HCT116 (cell line): ENCODE measurements at regions not wholly inside any gene's neighbourhood (a gene's known extent, or its start where the extent isn't known, plus 50 kb on each side); places are given as distances from the start of the nearest gene placed in this dataset.

Experiments
- ATAC-seq: fragments of 200-7000 bp; cut with Tn5 transposase; 2 replicates; pipeline ENCODE4 v1.9.1; 2020; ENCODE audit warnings: mild to moderate bottlenecking, moderate library complexity
- BruUV-seq: library from RNA; stranded (reverse); fragments of 400-500 nt; replicated peaks from 2 replicates; lab custom pipeline; 2021; lab: Mats Ljungman, UMichigan
- CTCF ChIA-PET: fragments of 300-600 bp; sonication (Branson Sonifier 250); formaldehyde crosslinking; loops from one replicate; lab custom pipeline; 2021; ENCODE audit warnings: antibody characterized with exemption; lab: Charles Lee
- POLR2A ChIA-PET: fragments of 300-600, 350-600 bp; sonication (Branson Sonifier 250); formaldehyde crosslinking; loops from one replicate; lab custom pipeline; 2021; ENCODE audit warnings: antibody characterized with exemption; lab: Charles Lee
- RAD21 ChIA-PET, 2 experiments: fragments of 300-600 bp; sonication (Branson Sonifier 250); formaldehyde crosslinking; loops; one replicate each; lab custom pipeline; 2023; ENCODE audit warnings: low total read pairs in 2 of 2; ENCODE audit not compliant: uncharacterized antibody in 2 of 2, unreplicated experiment in 2 of 2, low non-redundant PET in 1 of 2; lab: Charles Lee
- DNase-seq: peaks from one replicate; pipeline ENCODE4 v3.0.0-alpha.2; 2010; ENCODE audit warnings: low read depth, low spot score
- H2AFZ ChIP-seq: fragments of 200-600 bp; shearing (Covaris generic), sonication (generic); 2 replicates; pipeline ENCODE4 v1.6.1; 2017; ENCODE audit warnings: low read depth, mixed run types, mixed read lengths, antibody characterized with exemption, low read length; ENCODE audit not compliant: poor library complexity, severe bottlenecking
- H3K27ac ChIP-seq: 2 replicates; pipeline ENCODE4 v1.5.1; 2012; ENCODE audit warnings: low read depth, low read length
- H3K27me3 ChIP-seq: fragments of 200-600 bp; sonication (generic); 2 replicates; pipeline ENCODE4 v1.6.1; 2016; ENCODE audit warnings: mixed run types, low read length, mixed read lengths; ENCODE audit not compliant: insufficient read depth
- H3K36me3 ChIP-seq, 2 experiments: fragments of 200-500 bp in 1 of 2; fragments of 200-600 bp in 1 of 2; sonication (Bioruptor generic) in 1 of 2; sonication (generic) in 1 of 2; 2 replicates each; pipeline versions ENCODE4 v1.5.1 to v1.6.1; 2014 to 2016; ENCODE audit warnings: low read length in 2 of 2, inconsistent platforms in 1 of 2, mixed read lengths in 1 of 2, mixed run types in 1 of 2; ENCODE audit not compliant: insufficient read depth in 2 of 2, control insufficient read depth in 1 of 2
- H3K4me1 ChIP-seq, 2 experiments: fragments of 200-600 bp in 1 of 2; sonication (generic) in 1 of 2; 2 replicates each; pipeline versions ENCODE4 v1.5.1 to v1.6.1; 2012 to 2017; ENCODE audit warnings: low read length in 2 of 2, inconsistent platforms in 1 of 2, mild to moderate bottlenecking in 1 of 2, mixed read lengths in 1 of 2, mixed run types in 1 of 2, moderate library complexity in 1 of 2; ENCODE audit not compliant: insufficient read depth in 2 of 2, control insufficient read depth in 1 of 2
- H3K4me2 ChIP-seq: fragments of 200-600 bp; sonication (generic); 2 replicates; pipeline ENCODE4 v1.6.1; 2017; ENCODE audit warnings: mixed run types, low read length, mixed read lengths
- H3K4me3 ChIP-seq, 2 experiments: fragments of 200-600 bp in 1 of 2; sonication (generic) in 1 of 2; replicated peaks in 1 of 2; 2 replicates each; pipeline ENCODE4 v1.5.1; 2011 to 2016; ENCODE audit warnings: low read length in 2 of 2, control low read depth in 1 of 2, low read depth in 1 of 2, mild to moderate bottlenecking in 1 of 2, mixed read lengths in 1 of 2, mixed run types in 1 of 2
- H3K79me2 ChIP-seq: fragments of 200-600 bp; sonication (generic); 2 replicates; pipeline ENCODE4 v1.6.1; 2017; ENCODE audit warnings: mild to moderate bottlenecking, mixed run types, low read length, moderate library complexity, mixed read lengths; ENCODE audit not compliant: insufficient read depth
- H3K9ac ChIP-seq: fragments of 200-600 bp; sonication (generic); 2 replicates; pipeline ENCODE4 v1.6.1; 2016; ENCODE audit warnings: low read length, mixed read lengths
- H3K9me2 ChIP-seq: fragments of 200-600 bp; sonication (generic), shearing (Covaris generic); 2 replicates; pipeline ENCODE4 v1.6.1; 2017; ENCODE audit warnings: mixed run types, mild to moderate bottlenecking, moderate library complexity; ENCODE audit not compliant: insufficient read depth
- H3K9me3 ChIP-seq, 2 experiments: fragments of 200-500 bp in 1 of 2; fragments of 200-600 bp in 1 of 2; sonication (Bioruptor generic) in 1 of 2; sonication (generic) in 1 of 2; 2 replicates each; pipeline ENCODE4 v1.6.1; 2014 to 2017; ENCODE audit warnings: low read length in 2 of 2, mixed read lengths in 2 of 2, inconsistent platforms in 1 of 2, low read depth in 1 of 2, mild to moderate bottlenecking in 1 of 2, mixed run types in 1 of 2, moderate library complexity in 1 of 2; ENCODE audit not compliant: control insufficient read depth in 1 of 2, insufficient read depth in 1 of 2
- H4K20me1 ChIP-seq: fragments of 200-600 bp; sonication (generic), shearing (Covaris generic); 2 replicates; pipeline ENCODE4 v1.6.1; 2017; ENCODE audit warnings: mixed run types, mild to moderate bottlenecking, moderate library complexity; ENCODE audit not compliant: insufficient read depth
- ATF3 ChIP-seq: IDR thresholded peaks from 2 replicates; pipeline ENCODE4 v1.6.1; 2012
- CEBPB ChIP-seq: IDR thresholded peaks from 2 replicates; pipeline ENCODE4 v1.6.1; 2012; ENCODE audit warnings: low read depth
- CTCF ChIP-seq, 3 experiments: fragments of 200-600 bp in 1 of 3; sonication (generic) in 1 of 3; IDR thresholded peaks in 2 of 3; conservative IDR thresholded peaks in 1 of 3; 2 replicates each; pipeline ENCODE4 v1.5.1; 2012 to 2017; ENCODE audit warnings: low read depth in 2 of 3, low read length in 2 of 3, antibody characterized with exemption in 1 of 3, borderline replicate concordance in 1 of 3, control low read depth in 1 of 3, mild to moderate bottlenecking in 1 of 3, mixed read lengths in 1 of 3, mixed run types in 1 of 3, moderate library complexity in 1 of 3; ENCODE audit not compliant: insufficient read depth in 1 of 3
- EGR1 ChIP-seq: IDR thresholded peaks from 2 replicates; pipeline ENCODE4 v1.6.1; 2012; ENCODE audit warnings: low read depth
- ELF1 ChIP-seq: IDR thresholded peaks from 2 replicates; pipeline ENCODE4 v1.6.1; 2012; ENCODE audit warnings: low read depth, borderline replicate concordance
- EZH2 ChIP-seq: fragments of 200-600 bp; sonication (generic); IDR thresholded peaks from 2 replicates; pipeline ENCODE4 v1.6.1; 2017; ENCODE audit warnings: antibody characterized with exemption, mixed run types
- EZH2phosphoT487 ChIP-seq: fragments of 200-600 bp; IDR thresholded peaks from 2 replicates; pipeline ENCODE4 v1.6.1; 2018; ENCODE audit warnings: antibody characterized with exemption, borderline replicate concordance
- FOSL1 ChIP-seq: IDR thresholded peaks from 2 replicates; pipeline ENCODE4 v1.6.1; 2012; ENCODE audit warnings: low read depth
- POLR2A ChIP-seq: IDR thresholded peaks from 2 replicates; pipeline ENCODE4 v1.7.0; 2011; ENCODE audit warnings: borderline replicate concordance; ENCODE audit not compliant: insufficient read depth, insufficient read length; ENCODE audit errors: extremely low read depth
- POLR2AphosphoS5 ChIP-seq: IDR thresholded peaks from 2 replicates; pipeline ENCODE4 v1.6.1; 2011; ENCODE audit warnings: mild to moderate bottlenecking, low read depth, low read length, moderate library complexity
- RAD21 ChIP-seq: IDR thresholded peaks from 2 replicates; pipeline ENCODE4 v1.6.1; 2012; ENCODE audit warnings: low read depth, mild to moderate bottlenecking
- REST ChIP-seq: IDR thresholded peaks from 2 replicates; pipeline ENCODE4 v1.6.1; 2012; ENCODE audit warnings: low read depth
- SIN3A ChIP-seq: IDR thresholded peaks from 2 replicates; pipeline ENCODE4 v1.6.1; 2012; ENCODE audit warnings: low read depth
- SP1 ChIP-seq: IDR thresholded peaks from 2 replicates; pipeline ENCODE4 v1.6.1; 2012; ENCODE audit warnings: low read depth
- SRF ChIP-seq: IDR thresholded peaks from 2 replicates; pipeline ENCODE4 v1.6.1; 2012; ENCODE audit warnings: low read depth
- TCF7L2 ChIP-seq: IDR thresholded peaks from 2 replicates; pipeline ENCODE4 v1.7.0; 2011; ENCODE audit warnings: borderline replicate concordance, inconsistent platforms; ENCODE audit not compliant: insufficient read depth, insufficient read length; ENCODE audit errors: extremely low read depth
- YY1 ChIP-seq: IDR thresholded peaks from 2 replicates; pipeline ENCODE4 v1.6.1; 2011; ENCODE audit warnings: low read length, low read depth, moderate library complexity, mild to moderate bottlenecking; ENCODE audit not compliant: insufficient replicate concordance; ENCODE audit errors: extremely low read depth
- ZBTB33 ChIP-seq: IDR thresholded peaks from 2 replicates; pipeline ENCODE4 v1.6.1; 2011; ENCODE audit warnings: mild to moderate bottlenecking, low read length, moderate library complexity; ENCODE audit not compliant: insufficient replicate concordance; ENCODE audit errors: extremely low read depth
- ZFX ChIP-seq: fragments of 450-650 bp; IDR thresholded peaks from 2 replicates; pipeline ENCODE4 v1.6.1; 2017
- ZNF274 ChIP-seq: fragments of 200-500 bp; sonication (Bioruptor generic); IDR thresholded peaks from 2 replicates; pipeline ENCODE4 v1.6.1; 2014; ENCODE audit warnings: mild to moderate bottlenecking, low read depth, low read length, inconsistent platforms
- intact Hi-C: fragments of 100-400 bp; cut with micrococcal nuclease; formaldehyde crosslinking; loops from 2 replicates; pipeline ENCODE4 v1.10.0; 2022

- H3K4me1 ChIP-seq, result no peaks in the 10 kb centered on the region
- POLR2A ChIA-PET, result no interaction called here
Observed at GRCh38 chr9:33633636-33634035, 109.6 kb downstream of the ANKRD18B start.

More at GRCh38 chr9:33633636-33634035, 109.6 kb downstream of the ANKRD18B start:
- H3K36me3 ChIP-seq, result no peaks in the 10 kb centered on the region
- peaks cover 39% of the 10 kb centered on the region for H3K27me3 ChIP-seq
- no TSS peak for BruUV-seq
- H3K79me2 ChIP-seq, result no peaks in the 10 kb centered on the region
- TF ChIP-seq SRF, result no peak
- no peak for TF ChIP-seq EZH2
- no peak for TF ChIP-seq CEBPB
- no peak for TF ChIP-seq FOSL1
- TF ChIP-seq ATF3, result no peak
- no peak for TF ChIP-seq ZBTB33
- no peak for TF ChIP-seq ZFX
- no peak for TF ChIP-seq YY1
- TF ChIP-seq CTCF (IDR thresholded peaks at IDR 0.05 in 2 of 3, conservative IDR thresholded peaks at IDR 0.05 in 1 of 3; ENCODE audit: borderline replicate concordance in 1 of 3, insufficient read depth in 1 of 3, low read depth in 2 of 3, low read length in 2 of 3), result no peak
- no peak for TF ChIP-seq ZNF274
- TF ChIP-seq TCF7L2, result no peak
- TF ChIP-seq EGR1, result no peak
- no peak for TF ChIP-seq ELF1
- TF ChIP-seq POLR2A, result no peak
- no peak for TF ChIP-seq RAD21
- TF ChIP-seq SP1, result no peak
- no peak for TF ChIP-seq SIN3A
- no peak for TF ChIP-seq POLR2AphosphoS5
- no peak for TF ChIP-seq EZH2phosphoT487
- no peak for TF ChIP-seq REST
- TF ChIP-seq, all 23 proteins: peak for 0
- H3K9ac ChIP-seq, result no peak overlapping the region
- H3K9me2 ChIP-seq, result no peaks in the 10 kb centered on the region
- ATAC-seq (no peak), DNase-seq (no peak)
- ChIA-PET CTCF (interaction anchor here (1.0 to 1.7 kb wide), 2 partner anchors 10 to 88 kb away, joined by 3 to 5 read pairs; no protein-coding TSS in a partner anchor), RAD21 (no interaction called here)
- no peaks in the 10 kb centered on the region for H4K20me1 ChIP-seq
- no peaks in the 10 kb centered on the region for H3K9me3 ChIP-seq
- no peak overlapping the region for H3K4me3 ChIP-seq
- H2AFZ ChIP-seq, result no peak overlapping the region
- no peak overlapping the region for H3K4me2 ChIP-seq
- H3K27ac ChIP-seq, result no peak overlapping the region
- intact Hi-C loops, result no loop called here
